HG03378 (cell line): ENCODE measurements at regions not wholly inside any gene's neighbourhood (a gene's known extent, or its start where the extent isn't known, plus 50 kb on each side); places are given as distances from the start of the nearest gene placed in this dataset.

ENCODE experiments used
- ATAC-seq: cut with Tn5 transposase; IDR thresholded peaks from one replicate; pipeline ENCODE4 v1.9.1; 2021; ENCODE audit warnings: mild to moderate bottlenecking, moderate library complexity; ENCODE audit not compliant: unreplicated experiment

DNA sequence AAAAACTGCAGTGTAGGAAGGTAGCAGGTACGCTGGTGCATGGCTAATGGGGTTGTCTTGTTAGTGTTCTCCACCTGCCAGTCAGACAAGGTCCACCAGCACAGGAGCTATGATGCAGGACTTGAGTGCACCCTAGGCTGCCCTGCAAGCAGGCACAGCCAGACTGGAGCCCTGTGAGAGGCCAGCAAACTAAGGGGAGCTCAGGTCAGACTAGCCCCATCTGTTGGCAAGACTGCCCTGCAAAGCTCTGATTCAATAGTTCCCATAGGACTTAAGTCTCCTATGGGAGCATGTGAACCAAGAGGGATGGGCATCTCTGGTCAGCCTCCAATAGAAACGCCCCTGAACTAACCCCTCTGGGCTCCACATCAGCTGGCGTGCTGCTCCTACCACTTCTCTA, 1307.3 kb downstream of the C4orf33 start:
- no peak for ATAC-seq

DNA sequence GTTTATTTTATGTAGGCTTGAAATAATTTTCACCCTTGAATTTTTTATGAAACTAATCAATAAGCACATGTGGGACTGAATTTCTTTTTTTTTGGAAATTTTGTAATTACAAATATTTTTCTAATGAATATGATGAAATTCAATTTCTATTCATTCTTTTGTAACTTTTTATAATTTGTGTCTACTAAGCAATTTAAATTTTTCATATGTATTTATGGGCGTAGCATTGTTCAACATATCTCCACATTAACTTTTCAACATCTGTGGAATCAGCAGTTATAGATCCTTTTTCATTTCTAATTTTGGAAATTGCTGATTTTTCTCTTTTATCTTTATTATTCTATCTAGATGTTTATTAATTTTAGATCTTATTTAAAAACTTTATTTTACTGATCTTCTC, 1320.3 kb downstream of the C4orf33 start:
- no peak for ATAC-seq

DNA sequence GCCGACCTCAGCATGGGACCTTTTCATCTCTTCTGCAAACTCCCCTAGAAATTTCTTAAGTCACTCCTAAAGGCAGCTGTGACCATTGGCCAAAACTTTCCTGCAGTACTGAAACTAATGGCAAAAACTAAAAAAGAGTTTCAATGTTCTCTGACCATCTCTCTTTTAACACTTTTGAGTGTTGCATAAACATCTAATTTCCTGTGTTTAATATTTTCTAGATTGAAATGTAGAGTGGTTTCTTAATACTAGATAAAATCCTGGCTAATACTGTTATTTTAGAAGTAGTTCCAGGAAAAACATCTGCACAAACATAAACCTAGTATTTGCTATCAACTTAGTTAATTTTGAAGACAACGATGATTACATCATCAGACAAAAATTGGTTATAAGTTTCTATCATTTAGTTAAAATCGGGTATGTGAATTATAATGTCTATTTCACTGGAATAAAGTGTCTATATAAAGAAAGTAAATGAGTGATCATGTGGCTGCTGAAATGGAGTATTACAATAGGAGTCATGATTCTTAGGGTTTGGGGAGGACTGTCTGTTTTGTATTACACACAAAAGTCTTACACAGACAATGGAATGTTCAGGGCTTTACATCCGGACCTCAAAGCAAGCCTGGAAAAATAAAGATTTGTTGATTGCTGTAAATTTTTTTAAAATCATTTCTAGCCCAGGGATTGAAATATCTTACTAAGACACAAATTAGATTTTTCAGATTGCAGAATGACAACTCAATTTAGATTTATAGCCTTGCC, 1323.4 kb downstream of the C4orf33 start:
- no peak for ATAC-seq

DNA sequence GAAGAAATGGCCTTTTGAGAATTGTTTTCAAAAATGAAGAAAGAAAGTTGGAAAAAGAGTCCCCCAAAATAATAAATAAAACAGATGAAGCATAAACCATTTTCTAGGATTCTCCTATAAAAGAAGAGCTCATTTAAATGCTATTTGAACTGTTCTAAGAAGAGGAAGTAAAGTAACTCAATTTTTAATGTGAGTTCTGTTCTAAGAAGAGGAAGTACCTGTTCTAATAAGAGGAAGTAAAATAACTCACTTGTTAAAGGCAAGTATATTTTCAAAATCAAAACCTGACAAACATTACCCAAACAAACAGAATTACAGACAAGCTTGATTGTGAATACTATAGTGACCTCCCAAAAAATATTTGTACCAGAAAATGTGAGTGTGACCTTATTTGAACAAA, 1326.3 kb downstream of the C4orf33 start:
- no peak for ATAC-seq

DNA sequence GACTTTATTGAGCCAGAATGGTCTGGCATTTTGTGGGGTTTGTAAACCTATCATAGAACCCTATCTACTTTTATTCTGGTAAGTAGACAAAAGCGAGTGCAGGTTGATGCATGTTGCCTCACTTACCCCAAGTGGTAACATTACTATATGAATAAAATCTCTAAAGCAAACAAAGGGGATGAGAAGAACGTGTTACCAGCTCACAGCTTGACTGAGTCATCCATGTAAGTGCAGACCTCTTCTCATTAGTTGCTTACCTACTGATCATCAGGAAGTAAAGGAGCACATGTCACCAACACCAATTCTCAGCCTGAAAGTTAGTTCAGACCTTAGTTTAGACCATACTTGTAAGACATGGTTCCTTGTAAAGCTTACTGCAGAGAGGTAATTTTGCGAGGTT, 1328.3 kb downstream of the C4orf33 start:
- ATAC-seq: no peak

DNA sequence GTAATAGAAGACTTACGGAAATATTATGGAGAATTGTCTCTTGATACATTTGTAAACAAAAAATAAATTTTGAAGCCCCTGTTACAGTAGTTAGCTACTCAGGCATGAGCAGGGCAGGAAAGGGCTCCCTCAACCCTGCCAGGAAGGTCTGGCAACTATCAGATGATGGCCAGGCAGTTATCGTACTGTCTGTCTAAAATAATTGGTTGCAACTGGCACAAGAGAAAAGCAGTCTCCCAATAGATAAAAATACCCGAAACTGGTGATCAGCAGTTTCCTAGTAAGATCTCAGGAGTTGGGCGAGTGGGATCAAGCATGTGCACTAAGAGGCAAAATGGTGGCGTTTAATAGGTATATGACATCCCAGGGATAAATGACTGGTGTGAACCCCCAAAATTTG, 1336.3 kb downstream of the C4orf33 start:
- ATAC-seq: no peak

GRCh38 chr4:130449741-130450140, 1353.8 kb downstream of the C4orf33 start:
- ATAC-seq: no peak

- no peak for ATAC-seq
These were observed 1372.4 kb downstream of the C4orf33 start for GRCh38 chr4:130468340-130468739.

GRCh38 chr4:130478406-130478805, 1382.5 kb downstream of the C4orf33 start:
- ATAC-seq: no peak

DNA sequence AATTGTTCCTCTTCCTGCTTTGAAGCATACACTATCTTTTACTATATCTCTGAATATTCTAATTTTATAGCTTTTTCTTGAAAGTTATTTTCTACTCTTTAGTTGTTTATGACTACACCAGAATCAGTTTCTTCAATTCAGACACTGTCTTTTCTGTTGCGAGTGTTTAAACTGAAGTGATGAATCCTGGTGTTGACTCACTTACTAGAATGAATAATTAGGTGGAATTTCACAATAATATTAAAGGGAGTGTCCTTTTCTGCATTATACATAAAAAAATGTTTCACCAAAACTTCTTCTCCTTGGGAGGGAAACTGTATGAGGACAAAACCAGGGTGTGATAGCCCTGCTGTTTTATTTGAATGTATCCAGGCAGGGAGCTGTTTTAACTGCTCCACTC, 1383.1 kb downstream of the C4orf33 start:
- no peak for ATAC-seq

DNA sequence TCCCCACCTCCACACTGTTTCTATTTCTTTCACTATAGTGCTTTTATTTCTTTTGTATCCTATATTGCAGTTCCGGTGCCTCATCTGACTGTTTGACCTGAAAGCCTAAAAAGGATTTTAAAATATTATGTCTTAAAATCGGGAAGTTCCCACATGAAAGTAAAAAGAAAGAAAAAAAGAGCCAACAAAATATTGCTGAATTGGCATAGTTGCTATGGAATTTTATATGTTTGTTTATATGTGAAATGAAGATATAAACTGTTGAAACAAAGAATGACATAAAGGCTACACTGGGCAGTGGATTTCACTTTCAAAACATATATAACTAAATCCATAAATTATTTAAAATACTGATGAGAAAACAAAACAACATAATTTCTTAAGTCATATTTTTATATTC, 1383.7 kb downstream of the C4orf33 start:
- ATAC-seq: no peak

GRCh38 chr4:130484826-130485225, 1388.9 kb downstream of the C4orf33 start:
- no peak for ATAC-seq

DNA sequence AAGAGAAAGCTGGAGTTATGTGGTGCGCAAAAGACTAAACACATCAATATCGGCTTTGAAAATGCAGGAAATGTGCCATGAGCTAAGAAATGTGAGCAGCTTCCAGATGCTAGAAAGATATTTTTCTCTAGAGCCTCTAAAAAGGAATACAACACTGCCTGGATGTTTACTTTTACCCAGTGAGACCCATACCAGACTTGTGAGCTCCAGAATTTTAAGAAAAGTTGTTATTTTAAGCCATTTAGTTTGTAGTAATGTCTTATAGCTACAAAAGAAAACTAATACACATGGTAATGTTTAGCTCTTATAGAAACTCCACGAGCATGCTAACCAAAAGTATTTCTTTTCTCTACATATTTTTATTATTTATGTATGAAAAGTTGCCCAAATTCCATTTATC, 1389.4 kb downstream of the C4orf33 start:
- ATAC-seq: no peak

GRCh38 chr4:130486186-130486585, 1390.2 kb downstream of the C4orf33 start:
- no peak for ATAC-seq

GRCh38 chr4:130486841-130487240, 1390.9 kb downstream of the C4orf33 start:
- no peak for ATAC-seq

- ATAC-seq: no peak
These were observed 1414.7 kb downstream of the C4orf33 start for GRCh38 chr4:130510661-130511060.

DNA sequence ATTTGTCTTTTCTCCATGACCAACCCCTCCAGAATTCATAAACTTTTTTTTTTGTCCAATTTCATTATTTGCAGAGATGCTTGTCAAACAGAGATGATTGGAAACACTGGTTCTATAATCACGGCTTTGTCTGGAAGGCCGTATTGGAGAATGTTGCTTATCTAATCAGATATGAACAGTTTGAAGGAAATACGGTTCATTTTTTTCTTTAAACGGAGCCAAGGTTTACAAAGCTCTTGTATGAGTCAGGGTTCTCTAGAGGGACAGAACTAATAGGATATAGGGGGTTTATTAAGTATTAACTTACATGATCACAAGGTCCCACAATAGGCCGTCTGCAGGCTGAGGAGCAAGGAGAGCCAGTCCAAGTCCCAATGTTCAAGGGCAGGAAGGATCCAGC, 1415.8 kb downstream of the C4orf33 start:
- no peak for ATAC-seq

GRCh38 chr4:130524057-130524456, 1428.1 kb downstream of the C4orf33 start:
- ATAC-seq: no peak

DNA sequence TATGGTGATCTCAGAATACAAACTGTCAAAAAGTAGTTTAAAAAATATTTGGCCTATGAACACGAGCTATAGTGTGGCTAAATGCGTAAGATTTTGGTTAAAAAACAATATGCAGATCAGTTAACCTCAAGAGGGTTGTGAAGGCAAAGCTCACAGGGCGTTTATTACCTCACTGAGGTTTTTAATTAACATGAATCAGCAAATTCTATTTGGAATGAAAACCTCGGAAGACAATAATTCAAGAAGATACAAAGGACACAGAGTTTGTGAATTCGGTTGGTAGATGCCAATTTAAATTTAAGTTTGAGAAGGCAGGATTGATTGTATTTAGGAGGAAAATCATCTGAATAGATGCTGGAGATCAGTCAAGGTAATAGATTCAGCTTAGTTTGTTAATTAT, 1434.6 kb downstream of the C4orf33 start:
- ATAC-seq: no peak

- no peak for ATAC-seq
These were observed 1438.7 kb downstream of the C4orf33 start for GRCh38 chr4:130534651-130535050.

DNA sequence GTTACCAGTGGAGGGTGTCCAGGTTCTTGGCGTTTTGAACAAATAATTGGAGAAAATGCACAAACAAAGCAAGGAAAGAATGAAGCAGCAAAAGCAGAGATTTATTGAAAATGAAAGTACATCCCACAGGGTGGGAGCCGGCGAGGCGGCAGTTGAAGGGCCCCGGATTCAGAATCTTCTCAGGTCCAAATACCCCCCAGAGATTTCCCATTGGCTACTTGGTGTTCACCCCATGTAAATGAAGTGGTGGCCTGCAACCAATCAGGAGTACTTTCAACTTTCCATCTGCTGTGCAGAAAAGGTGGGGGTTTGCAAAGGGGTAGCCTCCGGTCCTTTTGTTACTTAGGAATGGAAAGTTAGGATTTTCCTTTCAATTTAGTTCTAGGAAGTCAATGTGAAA, 1447.0 kb downstream of the C4orf33 start:
- ATAC-seq: no peak

- no peak for ATAC-seq
These were observed 1449.2 kb downstream of the C4orf33 start for GRCh38 chr4:130545171-130545570.

DNA sequence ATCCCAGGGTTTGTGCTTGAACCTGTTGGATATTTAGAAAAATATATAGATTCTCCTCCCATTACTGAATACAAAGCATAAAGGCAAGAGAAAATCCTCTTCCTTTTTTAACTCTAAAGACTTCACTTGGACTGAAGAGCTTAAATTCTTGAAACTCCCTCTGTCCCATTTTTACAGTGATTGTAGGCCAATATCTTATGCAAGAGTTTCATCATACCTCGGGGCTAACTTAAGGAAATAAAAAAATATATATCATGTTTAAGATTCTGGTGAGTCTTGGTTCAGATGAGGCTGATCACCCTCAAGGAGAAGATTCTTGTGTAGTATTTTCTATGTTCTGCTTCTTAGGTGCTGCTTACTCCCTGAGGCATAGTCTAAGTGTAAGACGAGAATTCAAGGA, 1449.6 kb downstream of the C4orf33 start:
- no peak for ATAC-seq
